Heart right ventricle (tissue), 16 donors: ENCODE measurements at regions not wholly inside any gene's neighbourhood (a gene's known extent, or its start where the extent isn't known, plus 50 kb on each side); places are given as distances from the start of the nearest gene placed in this dataset.
A peak's percentile ranks its signal among the peaks of the same experiment; 100 is the strongest.

Source experiments
- ATAC-seq, 8 donors: fragments of 200-7000 bp; cut with Tn5 transposase; one replicate each; pipeline ENCODE4 v1.9.1; 2020; ENCODE audit warnings: mild to moderate bottlenecking in 8 of 8, moderate library complexity in 8 of 8, moderate number of reproducible peaks in 1 of 8
- DNase-seq, 2 donors: peaks; one replicate each; pipeline ENCODE4 v3.0.0-alpha.2; 2020
- H3K27ac ChIP-seq, 10 donors: fragments of 200-600 bp; sonication (generic) in 2 of 10; one replicate each; pipeline versions ENCODE4 v1.5.0 to v1.8.0; 2020 to 2022; ENCODE audit warnings: mild to moderate bottlenecking in 3 of 10
- H3K27me3 ChIP-seq, 7 donors: fragments of 200-600 bp; one replicate each; pipeline ENCODE4 v1.8.0; 2021 to 2022; ENCODE audit warnings: mild to moderate bottlenecking in 2 of 7
- H3K36me3 ChIP-seq, 9 donors: fragments of 200-600 bp; sonication (generic) in 1 of 9; one replicate each; pipeline versions ENCODE4 v1.5.0 to v1.8.0; 2020 to 2022; ENCODE audit warnings: mild to moderate bottlenecking in 2 of 9
- H3K4me1 ChIP-seq, 9 donors: fragments of 200-600 bp; sonication (generic) in 1 of 9; one replicate each; pipeline versions ENCODE4 v1.5.0 to v1.8.0; 2020 to 2022; ENCODE audit warnings: mild to moderate bottlenecking in 4 of 9
- H3K4me3 ChIP-seq, 10 donors: fragments of 200-600 bp; sonication (generic) in 2 of 10; one replicate each; pipeline versions ENCODE4 v1.5.0 to v1.8.0; 2020 to 2022; ENCODE audit warnings: mild to moderate bottlenecking in 7 of 10, moderate library complexity in 2 of 10
- H3K9me3 ChIP-seq, 11 donors: fragments of 200-600 bp in 10 of 11; sonication (generic) in 2 of 11; one replicate each; pipeline versions ENCODE4 v1.5.0 to v1.8.0; 2013 to 2022; ENCODE audit warnings: mild to moderate bottlenecking in 2 of 11, control low read depth in 1 of 11, moderate library complexity in 1 of 11
- CTCF ChIP-seq, 9 donors: fragments of 200-600 bp; sonication (generic) in 2 of 9; IDR thresholded peaks; one replicate each; pipeline versions ENCODE4 v1.5.0 to v1.8.0; 2021 to 2022; ENCODE audit warnings: antibody characterized with exemption in 9 of 9, mild to moderate bottlenecking in 5 of 9, moderate library complexity in 1 of 9
- WGBS, 2 donors: extraction: QIAGEN DNeasy Blood & Tissue Kit; methylation state at CpG; one replicate each; pipeline ENCODE4 v1.1.7; 2013; ENCODE audit warnings: inconsistent platforms in 1 of 2; 5-methylcytosine and 5-hydroxymethylcytosine counted together
- intact Hi-C, 10 donors: fragments of 100-400 bp; cut with DNase I; formaldehyde crosslinking; loops; one replicate each; pipeline versions ENCODE4 v1.11.1 to v1.14.2; 2022
- donor health status: Arrhythmogenic right ventricular cardiomyopathy.
- donor health status: ischemic (EF 13 %, LVEDD 7.1; RV severe dilation, severe dysfunction).
- donor health status: healthy with polysubstance abuse.
- donor health status: DM: no; HTN: yes; CAD: no.
- donor health status: DM: no; HTN: no; CAD: no.
- donor health status: ischemic (EF 25% LVEDD 6.9; RV normal size, moderate dysfunction).
- donor health status: ischemic (EF 25% LVEDD 5.7; RV mildly dilated, moderate dysfunction).
- donor health status: healthy.
- donor health status: DM: yes; HTN: yes; CAD: no.
- donor health status: Ischemic cardiomyopathy.
- donor health status: ischemic (EF 35%, LVEDD 5.7; RV mildly dilated, moderate dysfunction).
- donor health status: nonischemic (EF 11% LVEDD 7.7; RV severe dilation, severe dysfunction).
- donor health status: DM: yes; HTN: yes; CAD: no.
- donor health status: PGD.
- donor health status: ischemic (EF 29% LVEDD 5.4; RV normal size, mild dysfunction).
- donor health status: nonischemic (EF 23%, LVEDD 6.1; RV moderate dilation, normal function).

DNA sequence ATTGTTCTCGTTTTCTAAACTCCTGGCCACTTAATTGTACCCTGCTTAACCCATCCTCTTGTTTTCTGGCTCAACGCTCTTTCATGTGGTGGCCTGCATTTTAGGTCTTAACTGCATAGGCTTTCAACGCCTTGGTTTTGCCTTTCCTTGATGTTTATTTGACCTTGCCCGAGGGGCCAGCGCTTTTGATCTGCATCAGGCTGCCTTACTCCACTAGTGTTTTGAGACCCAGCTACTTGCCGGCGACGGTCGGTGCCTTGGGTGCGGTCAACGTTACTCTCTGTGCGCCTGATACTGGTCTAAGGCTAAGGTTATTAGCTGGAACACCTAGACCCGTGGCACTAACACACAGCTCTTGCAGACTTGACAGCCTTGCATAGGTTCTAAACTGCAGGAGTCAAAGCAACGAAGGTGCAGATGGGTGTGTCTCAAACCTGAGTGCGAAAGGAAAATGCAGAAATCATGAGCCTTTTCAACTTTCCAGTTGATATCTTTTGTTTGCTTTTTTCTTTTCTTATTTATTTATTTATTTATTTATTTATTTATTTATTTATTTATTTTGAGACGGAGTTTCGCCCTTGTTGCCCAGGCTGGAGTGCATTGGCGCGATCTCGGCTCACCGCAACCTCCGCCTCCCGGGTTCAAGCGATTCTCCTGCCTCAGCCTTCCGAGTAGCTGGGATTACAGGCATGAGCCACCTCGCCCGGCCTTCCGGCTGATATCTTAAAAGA, 138.8 kb downstream of the HFE start:
- ATAC-seq = no peak
- 67 to 70% methylated on average over 28 of the region's 28 CpGs for WGBS, 2 donors
- Histone ChIP-seq H3K27me3 (peaks cover 0 to 48% (median 17%) of the 10 kb centered on the region in 7 donors), H3K9me3 (peaks cover 0 to 16% (median 0%) of the 10 kb centered on the region in 11 donors), H3K4me3 (peak overlapping the region in 3 of 10 donors; percentile 57 to 58 (median 58)), H3K36me3 (peaks cover 0 to 5% (median 0%) of the 10 kb centered on the region in 9 donors), H3K27ac (no peak overlapping the region), H3K4me1 (peaks cover 0 to 26% (median 7%) of the 10 kb centered on the region in 9 donors)
- intact Hi-C loops = no loop called here
- TF ChIP-seq CTCF (IDR thresholded peaks at IDR 0.05) = no peak
- no peak for DNase-seq

DNA sequence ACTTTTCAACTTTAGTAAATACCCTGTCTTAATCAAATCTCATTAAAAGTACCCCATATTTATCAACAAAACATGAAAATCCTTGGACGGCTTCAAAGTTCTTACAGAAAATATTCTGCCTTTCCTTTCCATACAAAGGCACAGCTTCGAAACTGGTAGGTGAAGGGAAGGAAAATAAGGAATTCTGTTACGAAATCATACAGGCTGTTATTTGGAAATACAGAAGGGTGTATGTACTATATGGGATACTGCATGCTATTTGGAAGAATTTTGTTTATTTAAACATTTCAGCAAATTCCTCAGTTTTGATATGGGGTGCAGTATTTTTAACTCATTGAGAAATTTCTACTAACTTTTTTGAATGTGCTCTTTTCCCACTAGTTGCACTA, 138.4 kb upstream of the BTN3A2 start:
- intact Hi-C loops = no loop called here
- 94 to 98% methylated on average over 3 of the region's 3 CpGs for WGBS, 2 donors
- H3K36me3 ChIP-seq = peaks cover 0 to 5% (median 0%) of the 10 kb centered on the region in 9 donors
- H3K9me3 ChIP-seq = peaks cover 0 to 16% (median 0%) of the 10 kb centered on the region in 11 donors
- H3K4me1 ChIP-seq = peaks cover 0 to 29% (median 7%) of the 10 kb centered on the region in 9 donors
- peaks cover 0 to 50% (median 23%) of the 10 kb centered on the region in 7 donors for H3K27me3 ChIP-seq
- no peak for DNase-seq
- ATAC-seq = no peak
- H3K27ac ChIP-seq = no peak overlapping the region
- TF ChIP-seq CTCF (IDR thresholded peaks at IDR 0.05) = no peak
- H3K4me3 ChIP-seq = no peak overlapping the region

GRCh38 chr6:26230351-26230750, 134.6 kb upstream of the BTN3A2 start:
- Histone ChIP-seq H3K4me3 (no peak overlapping the region), H3K27me3 (peaks cover 4 to 59% (median 29%) of the 10 kb centered on the region in 7 donors), H3K27ac (peak overlapping the region in 1 of 10 donors; percentile 66), H3K9me3 (peaks cover 0 to 8% (median 0%) of the 10 kb centered on the region in 11 donors), H3K4me1 (peaks cover 0 to 45% (median 15%) of the 10 kb centered on the region in 9 donors), H3K36me3 (no peaks in the 10 kb centered on the region)
- 90 to 96% methylated on average over 5 of the region's 5 CpGs for WGBS, 2 donors
- intact Hi-C loops = loop anchor here in 2 of 10 donors (5.0 to 10.0 kb wide), 2 partner anchors 42 to 54 kb away; a partner anchor contains a TSS
- DNase-seq (no peak), ATAC-seq (no peak)
- no peak for TF ChIP-seq CTCF (IDR thresholded peaks at IDR 0.05)

- Histone ChIP-seq H3K36me3 (no peaks in the 10 kb centered on the region), H3K4me3 (no peak overlapping the region), H3K9me3 (peaks cover 0 to under 1% (median 0%) of the 10 kb centered on the region in 11 donors), H3K27ac (peak overlapping the region in 1 of 10 donors; percentile 66), H3K4me1 (peaks cover 0 to 46% (median 15%) of the 10 kb centered on the region in 9 donors), H3K27me3 (peaks cover 4 to 60% (median 36%) of the 10 kb centered on the region in 7 donors)
- DNase-seq (no peak), ATAC-seq (no peak)
- WGBS, 2 donors = 93 to 97% methylated on average over 5 of the region's 5 CpGs
- no peak for TF ChIP-seq CTCF (IDR thresholded peaks at IDR 0.05)
- intact Hi-C loops = loop anchor here in 2 of 10 donors (5.0 to 10.0 kb wide), 2 partner anchors 41 to 54 kb away; a partner anchor contains a TSS
Observed at GRCh38 chr6:26231006-26231587, 133.9 kb upstream of the BTN3A2 start.
